ENCODE measurements at regions not wholly inside any gene's neighbourhood (a gene's known extent, or its start where the extent isn't known, plus 50 kb on each side); places are given as distances from the start of the nearest gene placed in this dataset.

- Histone ChIP-seq H3K4me3 (ENCODE audit: insufficient read depth, low read depth, low read length) (no peak overlapping the region), H3K36me3 (ENCODE audit: insufficient read depth, low read length) (no peaks in the 10 kb centered on the region), H3K79me2 (ENCODE audit: insufficient read depth, low read length) (no peaks in the 10 kb centered on the region), H3K27me3 (ENCODE audit: insufficient read depth, low read length) (no peaks in the 10 kb centered on the region), H3K4me1 (ENCODE audit: insufficient read depth, low read length) (no peaks in the 10 kb centered on the region), H4K20me1 (ENCODE audit: insufficient read depth, low read length) (no peaks in the 10 kb centered on the region), H3K9ac (ENCODE audit: low read length) (no peak overlapping the region), H2AFZ (ENCODE audit: low read depth, low read length) (no peak overlapping the region), H3K9me3 (ENCODE audit: insufficient read depth, low read depth, low read length) (no peaks in the 10 kb centered on the region), H3K4me2 (ENCODE audit: low read length) (no peak overlapping the region), H3K27ac (ENCODE audit: low read depth, low read length) (no peak overlapping the region)
- FAIRE-seq (no peak), DNase-seq (ENCODE audit: low read depth) (no peak)
- Mint-ChIP-seq H3K4me3 (ENCODE audit: unreplicated experiment) (no peak overlapping the region), H3K9me3 (ENCODE audit: unreplicated experiment) (no peaks in the 10 kb centered on the region), H3K36me3 (ENCODE audit: low read depth, unreplicated experiment) (no peaks in the 10 kb centered on the region), H3K27me3 (ENCODE audit: low read depth, unreplicated experiment) (no peaks in the 10 kb centered on the region), H3K27ac (ENCODE audit: unreplicated experiment) (no peak overlapping the region), H3K4me1 (ENCODE audit: low read depth, unreplicated experiment) (peaks cover 10% of the 10 kb centered on the region)
- no peak for TF ChIP-seq EZH2 (IDR thresholded peaks at IDR 0.05; ENCODE audit: insufficient read depth, low read length)
- TF ChIP-seq CTCF (IDR thresholded peaks at IDR 0.05; ENCODE audit: insufficient read depth, low read depth, low read length) = no peak
Measured at GRCh38 chr5:5085381-5085780, 54.7 kb upstream of the ADAMTS16 start.

- Histone ChIP-seq H4K20me1 (ENCODE audit: insufficient read depth, low read length) (no peaks in the 10 kb centered on the region), H3K79me2 (ENCODE audit: insufficient read depth, low read length) (no peaks in the 10 kb centered on the region), H3K4me2 (ENCODE audit: low read length) (no peak overlapping the region), H2AFZ (ENCODE audit: low read depth, low read length) (no peak overlapping the region), H3K9ac (ENCODE audit: low read length) (no peak overlapping the region), H3K27me3 (ENCODE audit: insufficient read depth, low read length) (no peaks in the 10 kb centered on the region), H3K27ac (ENCODE audit: low read depth, low read length) (no peak overlapping the region), H3K4me3 (ENCODE audit: insufficient read depth, low read depth, low read length) (no peak overlapping the region), H3K36me3 (ENCODE audit: insufficient read depth, low read length) (no peaks in the 10 kb centered on the region), H3K4me1 (ENCODE audit: insufficient read depth, low read length) (no peaks in the 10 kb centered on the region), H3K9me3 (ENCODE audit: insufficient read depth, low read depth, low read length) (no peaks in the 10 kb centered on the region)
- Mint-ChIP-seq H3K27me3 (ENCODE audit: low read depth, unreplicated experiment) (no peaks in the 10 kb centered on the region), H3K9me3 (ENCODE audit: unreplicated experiment) (no peaks in the 10 kb centered on the region), H3K27ac (ENCODE audit: unreplicated experiment) (no peak overlapping the region), H3K4me3 (ENCODE audit: unreplicated experiment) (no peak overlapping the region), H3K4me1 (ENCODE audit: low read depth, unreplicated experiment) (peaks cover 7% of the 10 kb centered on the region), H3K36me3 (ENCODE audit: low read depth, unreplicated experiment) (no peaks in the 10 kb centered on the region)
- no peak for DNase-seq (ENCODE audit: low read depth)
- TF ChIP-seq EZH2 (IDR thresholded peaks at IDR 0.05; ENCODE audit: insufficient read depth, low read length) (no peak), CTCF (IDR thresholded peaks at IDR 0.05; ENCODE audit: insufficient read depth, low read depth, low read length) (no peak)
- FAIRE-seq = no peak
Measured at GRCh38 chr5:5089895-5090649, 50.1 kb upstream of the ADAMTS16 start.
